ENCODE measurements at regions not wholly inside any gene's neighbourhood (a gene's known extent, or its start where the extent isn't known, plus 50 kb on each side); places are given as distances from the start of the nearest gene placed in this dataset.

DNA sequence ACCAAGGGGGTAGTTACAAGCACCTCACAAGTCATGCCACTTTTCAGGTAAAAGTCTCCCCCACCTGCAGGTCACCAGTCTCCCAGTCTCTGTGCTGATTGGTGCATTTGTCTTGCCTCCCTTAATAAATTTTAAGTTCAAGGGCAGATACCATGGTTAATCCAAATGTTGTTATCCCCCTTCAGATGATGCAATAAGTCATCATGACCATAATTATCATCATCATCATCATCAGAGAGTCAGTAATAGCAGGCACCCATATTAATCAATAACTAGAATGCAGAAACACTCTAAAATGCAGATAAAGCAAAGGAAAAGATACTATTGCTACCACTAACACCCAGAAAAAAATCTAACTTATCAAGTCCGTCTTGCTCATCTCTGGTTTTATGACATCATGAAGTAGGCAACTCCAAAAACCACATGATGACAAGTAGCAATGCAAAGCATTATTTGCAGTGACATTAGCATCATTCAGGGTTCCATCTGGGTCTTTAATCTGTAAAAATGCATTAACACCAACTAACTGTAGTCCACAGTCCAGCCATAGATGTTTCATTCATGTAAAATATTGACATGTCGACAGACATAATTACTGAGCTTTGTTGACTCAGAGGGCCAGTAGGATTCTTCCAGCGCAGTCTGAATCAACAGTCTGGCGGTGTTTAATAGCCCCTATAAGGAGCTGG, 492.0 kb upstream of the RUNX1 start:
- no peak overlapping the region for H3K4me3 Mint-ChIP-seq (ENCODE audit: unreplicated experiment)
- no peak overlapping the region for H3K27ac Mint-ChIP-seq (ENCODE audit: unreplicated experiment)
- H3K27me3 Mint-ChIP-seq (ENCODE audit: low read depth) = no peaks in the 10 kb centered on the region
- peaks cover under 1% of the 10 kb centered on the region for H3K9me3 Mint-ChIP-seq (ENCODE audit: low read depth)
- peaks cover 15% of the 10 kb centered on the region for H3K4me1 Mint-ChIP-seq (ENCODE audit: low read depth)
- TF ChIP-seq, protein P1, sequence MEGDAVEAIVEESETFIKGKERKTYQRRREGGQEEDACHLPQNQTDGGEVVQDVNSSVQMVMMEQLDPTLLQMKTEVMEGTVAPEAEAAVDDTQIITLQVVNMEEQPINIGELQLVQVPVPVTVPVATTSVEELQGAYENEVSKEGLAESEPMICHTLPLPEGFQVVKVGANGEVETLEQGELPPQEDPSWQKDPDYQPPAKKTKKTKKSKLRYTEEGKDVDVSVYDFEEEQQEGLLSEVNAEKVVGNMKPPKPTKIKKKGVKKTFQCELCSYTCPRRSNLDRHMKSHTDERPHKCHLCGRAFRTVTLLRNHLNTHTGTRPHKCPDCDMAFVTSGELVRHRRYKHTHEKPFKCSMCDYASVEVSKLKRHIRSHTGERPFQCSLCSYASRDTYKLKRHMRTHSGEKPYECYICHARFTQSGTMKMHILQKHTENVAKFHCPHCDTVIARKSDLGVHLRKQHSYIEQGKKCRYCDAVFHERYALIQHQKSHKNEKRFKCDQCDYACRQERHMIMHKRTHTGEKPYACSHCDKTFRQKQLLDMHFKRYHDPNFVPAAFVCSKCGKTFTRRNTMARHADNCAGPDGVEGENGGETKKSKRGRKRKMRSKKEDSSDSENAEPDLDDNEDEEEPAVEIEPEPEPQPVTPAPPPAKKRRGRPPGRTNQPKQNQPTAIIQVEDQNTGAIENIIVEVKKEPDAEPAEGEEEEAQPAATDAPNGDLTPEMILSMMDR (IDR thresholded peaks at IDR 0.05) = no peak
- H3K36me3 Mint-ChIP-seq (ENCODE audit: low read depth) = no peaks in the 10 kb centered on the region
- no peak for DNase-seq (ENCODE audit: low spot score)

DNA sequence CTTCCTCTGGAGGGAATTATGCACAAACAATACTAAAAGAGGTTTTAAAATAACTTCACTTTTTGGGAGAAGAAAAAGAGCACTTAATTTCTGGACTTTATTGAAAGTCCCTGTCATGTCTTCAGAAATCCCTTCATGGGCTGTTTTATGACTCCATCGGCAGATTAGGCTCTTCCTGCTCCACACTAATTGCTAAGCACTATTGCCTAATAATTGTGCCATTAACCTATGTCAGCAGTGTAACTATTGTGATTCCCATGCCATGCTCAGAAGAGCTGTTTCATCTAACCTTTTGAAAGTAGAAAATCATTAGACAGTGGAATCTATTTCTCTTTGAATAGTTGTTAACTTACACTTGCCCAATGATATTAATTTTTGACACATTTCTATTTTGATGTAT, 489.3 kb upstream of the RUNX1 start:
- DNase-seq (ENCODE audit: low spot score) = no peak
- Mint-ChIP-seq H3K36me3 (ENCODE audit: low read depth) (no peaks in the 10 kb centered on the region), H3K4me3 (ENCODE audit: unreplicated experiment) (no peak overlapping the region), H3K9me3 (ENCODE audit: low read depth) (peaks cover 12% of the 10 kb centered on the region), H3K27ac (ENCODE audit: unreplicated experiment) (no peak overlapping the region), H3K4me1 (ENCODE audit: low read depth) (peaks cover 15% of the 10 kb centered on the region), H3K27me3 (ENCODE audit: low read depth) (no peaks in the 10 kb centered on the region)
- TF ChIP-seq, protein P1 (IDR thresholded peaks at IDR 0.05) = no peak

DNA sequence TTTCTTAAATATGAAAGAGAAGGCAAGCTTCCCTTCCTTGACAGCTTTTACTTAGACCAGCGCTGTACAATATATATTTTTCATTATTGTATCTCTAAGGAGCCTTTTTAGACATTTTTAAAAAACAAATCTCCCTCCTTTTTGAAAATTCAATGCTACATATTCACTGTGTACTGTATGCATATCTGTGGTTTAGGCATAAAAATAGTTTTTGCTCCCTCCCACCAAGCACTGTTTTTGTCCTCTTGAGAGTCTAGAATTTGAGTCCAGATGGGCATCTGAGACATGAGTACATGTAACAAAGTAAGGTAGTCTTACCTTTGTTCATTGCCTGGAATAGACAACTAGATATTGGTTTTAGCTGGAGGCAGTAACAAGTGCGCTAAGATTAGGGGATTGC, 488.5 kb upstream of the RUNX1 start:
- Mint-ChIP-seq H3K27ac (ENCODE audit: unreplicated experiment) (no peak overlapping the region), H3K4me1 (ENCODE audit: low read depth) (peaks cover 15% of the 10 kb centered on the region), H3K4me3 (ENCODE audit: unreplicated experiment) (no peak overlapping the region), H3K27me3 (ENCODE audit: low read depth) (no peaks in the 10 kb centered on the region), H3K9me3 (ENCODE audit: low read depth) (peaks cover 12% of the 10 kb centered on the region), H3K36me3 (ENCODE audit: low read depth) (no peaks in the 10 kb centered on the region)
- DNase-seq (ENCODE audit: low spot score) = no peak
- TF ChIP-seq, protein P1 (IDR thresholded peaks at IDR 0.05) = no peak

DNA sequence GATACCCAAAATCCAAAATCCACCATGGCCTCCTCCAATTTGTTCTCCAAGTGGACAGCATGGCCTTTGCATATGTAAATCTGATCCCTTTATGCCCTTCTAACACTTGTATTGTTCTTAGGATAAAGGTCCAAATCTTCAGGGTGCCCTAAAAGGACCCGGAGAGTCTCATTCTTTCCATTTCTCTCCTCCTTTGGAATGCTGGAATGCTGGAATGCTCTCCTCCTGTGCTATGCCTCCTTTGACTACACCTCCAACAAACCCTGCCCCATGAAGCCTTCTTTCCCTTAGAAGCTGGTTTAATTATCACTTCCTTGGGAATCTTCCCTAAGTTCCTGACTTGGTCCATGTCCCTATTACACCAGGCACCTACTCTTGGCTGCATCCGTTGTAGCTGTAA, 484.8 kb upstream of the RUNX1 start:
- no peaks in the 10 kb centered on the region for H3K27me3 Mint-ChIP-seq (ENCODE audit: low read depth)
- H3K4me3 Mint-ChIP-seq (ENCODE audit: unreplicated experiment) = no peak overlapping the region
- H3K27ac Mint-ChIP-seq (ENCODE audit: unreplicated experiment) = no peak overlapping the region
- TF ChIP-seq, protein P1 (IDR thresholded peaks at IDR 0.05) = no peak
- no peaks in the 10 kb centered on the region for H3K36me3 Mint-ChIP-seq (ENCODE audit: low read depth)
- DNase-seq (ENCODE audit: low spot score) = no peak
- peaks cover 20% of the 10 kb centered on the region for H3K4me1 Mint-ChIP-seq (ENCODE audit: low read depth)
- peaks cover 12% of the 10 kb centered on the region for H3K9me3 Mint-ChIP-seq (ENCODE audit: low read depth)

DNA sequence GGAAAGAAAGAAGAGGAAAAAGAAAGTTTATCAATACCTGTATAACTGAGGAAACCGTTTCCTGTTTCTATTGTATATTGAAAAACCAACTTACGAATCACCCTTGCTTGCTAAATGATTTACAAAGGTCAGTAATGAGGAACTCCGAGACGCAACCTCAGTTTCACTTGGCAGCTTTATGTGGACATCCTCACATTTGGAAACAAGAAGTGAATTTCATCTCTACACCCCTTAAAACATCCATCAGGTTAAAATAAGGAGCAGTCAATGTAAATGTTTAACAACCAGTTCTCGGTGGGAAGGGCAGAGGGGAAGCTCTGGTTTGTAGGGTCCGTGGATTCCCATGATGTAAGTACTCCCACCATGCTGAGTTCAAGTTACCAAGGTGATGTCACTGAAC, 481.7 kb upstream of the RUNX1 start:
- Mint-ChIP-seq H3K27me3 (ENCODE audit: low read depth) (no peaks in the 10 kb centered on the region), H3K4me1 (ENCODE audit: low read depth) (peaks cover 21% of the 10 kb centered on the region), H3K36me3 (ENCODE audit: low read depth) (no peaks in the 10 kb centered on the region), H3K27ac (ENCODE audit: unreplicated experiment) (no peak overlapping the region), H3K9me3 (ENCODE audit: low read depth) (peaks cover 8% of the 10 kb centered on the region), H3K4me3 (ENCODE audit: unreplicated experiment) (no peak overlapping the region)
- no peak for DNase-seq (ENCODE audit: low spot score)
- TF ChIP-seq, protein P1 (IDR thresholded peaks at IDR 0.05) = no peak
